B cell (primary cell): ENCODE measurements at regions not wholly inside any gene's neighbourhood (a gene's known extent, or its start where the extent isn't known, plus 50 kb on each side); places are given as distances from the start of the nearest gene placed in this dataset.
"Not testable (repeated sequence)": the region's sequence is repeated elsewhere in the genome, so short reads cannot be mapped to it uniquely, and the experiment has no call there.

Experiments used
- ATAC-seq: fragments of 200-7000 bp; cut with Tn5 transposase; one replicate; pipeline ENCODE4 v1.10.0; 2021; ENCODE audit warnings: low read depth, mild to moderate bottlenecking, moderate number of reproducible peaks, moderate library complexity
- CTCF ChIA-PET: fragments of 350-600 bp; sonication (Branson Sonifier 250); formaldehyde crosslinking; loops from one replicate; lab custom pipeline; 2021; ENCODE audit warnings: antibody characterized with exemption, inconsistent platforms; lab: Charles Lee
- POLR2A ChIA-PET: fragments of 350-600 bp; sonication (Branson Sonifier 250); formaldehyde crosslinking; loops from one replicate; lab custom pipeline; 2021; ENCODE audit warnings: antibody characterized with exemption; lab: Charles Lee
- DNase-seq: peaks from one replicate; pipeline ENCODE4 v3.0.0; 2013
- H2AFZ ChIP-seq: 2 replicates; pipeline ENCODE4 v1.6.1; 2012; ENCODE audit warnings: mild to moderate bottlenecking, low read depth, low read length; ENCODE audit not compliant: insufficient read depth, poor library complexity, severe bottlenecking
- H3K27ac ChIP-seq, 2 donors: 1 replicate in 1 of 2; 2 replicates in 1 of 2; pipeline ENCODE4 v1.5.1; 2012 to 2013; ENCODE audit warnings: low read length in 2 of 2, mild to moderate bottlenecking in 2 of 2, moderate library complexity in 1 of 2
- H3K27me3 ChIP-seq, 4 experiments: fragments of 200-600 bp in 1 of 4; sonication (generic) in 1 of 4; replicated peaks in 1 of 4; 1 replicate in 2 of 4; 2 replicates in 2 of 4; pipeline versions ENCODE4 v1.6.1 to v1.7.0; 2013 to 2016; ENCODE audit warnings: low read length in 3 of 4, mild to moderate bottlenecking in 2 of 4, mixed read lengths in 1 of 4, moderate library complexity in 1 of 4; ENCODE audit not compliant: insufficient read depth in 4 of 4, control insufficient read depth in 3 of 4; ENCODE audit errors: control extremely low read depth in 1 of 4
- H3K36me3 ChIP-seq, 2 experiments: replicated peaks in 1 of 2; 1 replicate in 1 of 2; 2 replicates in 1 of 2; pipeline versions ENCODE4 v1.6.1 to v1.7.1; 2013; ENCODE audit warnings: low read length in 1 of 2; ENCODE audit not compliant: insufficient read depth in 2 of 2, control insufficient read depth in 1 of 2; ENCODE audit errors: control extremely low read depth in 1 of 2, extremely low read depth in 1 of 2
- H3K4me1 ChIP-seq, 2 donors: fragments of 200-600 bp in 1 of 2; sonication (generic) in 1 of 2; 1 replicate in 1 of 2; 2 replicates in 1 of 2; pipeline versions ENCODE4 v1.5.1 to v1.6.1; 2013 to 2017; ENCODE audit warnings: low read length in 2 of 2; ENCODE audit not compliant: control insufficient read depth in 2 of 2, insufficient read depth in 2 of 2
- H3K4me2 ChIP-seq: replicated peaks from 2 replicates; pipeline ENCODE3; 2012; ENCODE audit warnings: mild to moderate bottlenecking, low read depth, low read length; ENCODE audit not compliant: poor library complexity, severe bottlenecking
- H3K4me3 ChIP-seq, 5 experiments: fragments of 200-600 bp in 1 of 5; sonication (generic) in 1 of 5; 1 replicate in 3 of 5; 2 replicates in 2 of 5; pipeline versions ENCODE4 v1.5.1 to v1.7.0; 2011 to 2016; ENCODE audit warnings: low read length in 4 of 5, mild to moderate bottlenecking in 4 of 5, low read depth in 2 of 5, control low read depth in 1 of 5, moderate library complexity in 1 of 5; ENCODE audit not compliant: insufficient read depth in 1 of 5; ENCODE audit errors: control extremely low read depth in 1 of 5, extremely low read depth in 1 of 5
- H3K79me2 ChIP-seq: fragments of 200-600 bp; sonication (generic); one replicate; pipeline ENCODE4 v1.6.0; 2016; ENCODE audit warnings: low read length; ENCODE audit not compliant: control insufficient read depth, insufficient read depth
- H3K9ac ChIP-seq: fragments of 200-600 bp; sonication (generic); 2 replicates; pipeline ENCODE4 v1.6.1; 2017; ENCODE audit warnings: mild to moderate bottlenecking, low read length, moderate library complexity
- H3K9me3 ChIP-seq, 3 donors: one replicate each; pipeline versions ENCODE4 v1.6.1 to v1.7.1; 2013; ENCODE audit warnings: low read length in 2 of 3; ENCODE audit not compliant: control insufficient read depth in 2 of 3, insufficient read depth in 1 of 3; ENCODE audit errors: control extremely low read depth in 1 of 3
- H4K20me1 ChIP-seq: 2 replicates; pipeline ENCODE4 v1.6.0; 2012; ENCODE audit warnings: mild to moderate bottlenecking, low read length; ENCODE audit not compliant: insufficient read depth, control insufficient read depth, poor library complexity, severe bottlenecking
- H3K27ac Mint-ChIP-seq: one replicate; pipeline ENCODE4 v1.8.0; 2021; ENCODE audit warnings: mixed read lengths
- H3K27me3 Mint-ChIP-seq: one replicate; pipeline ENCODE4 v1.8.0; 2021; ENCODE audit warnings: mixed read lengths
- H3K4me1 Mint-ChIP-seq: one replicate; pipeline ENCODE4 v1.8.0; 2021; ENCODE audit warnings: mixed read lengths
- H3K4me3 Mint-ChIP-seq: one replicate; pipeline ENCODE4 v1.8.0; 2021; ENCODE audit warnings: mixed read lengths
- H3K9me3 Mint-ChIP-seq: one replicate; pipeline ENCODE4 v1.8.0; 2022; ENCODE audit warnings: mixed read lengths; ENCODE audit not compliant: insufficient read depth
- CTCF ChIP-seq: fragments of 200-600 bp; IDR thresholded peaks from one replicate; pipeline ENCODE4 v1.8.0; 2022; ENCODE audit warnings: antibody characterized with exemption, mild to moderate bottlenecking
- EZH2 ChIP-seq: IDR thresholded peaks from 2 replicates; pipeline ENCODE4 v1.6.1; 2012; ENCODE audit warnings: borderline replicate concordance, low read depth, mild to moderate bottlenecking, moderate library complexity, low read length; ENCODE audit not compliant: insufficient read depth, poor library complexity, severe bottlenecking
- WGBS: methylation state at CpG from one replicate; pipeline ENCODE4 v1.1.5; 2013; ENCODE audit warnings: missing lambda C conversion rate; ENCODE audit not compliant: insufficient coverage; 5-methylcytosine and 5-hydroxymethylcytosine counted together
- intact Hi-C: fragments of 100-400 bp; cut with micrococcal nuclease; formaldehyde crosslinking; loops from one replicate; pipeline ENCODE4 v1.10.0; 2022

GRCh38 chr12:131344715-131345520 is 366.0 kb upstream of the SFSWAP start:
- H3K4me2 ChIP-seq, H3K27me3 ChIP-seq, H3K9me3 Mint-ChIP-seq, H3K27ac ChIP-seq, H3K9ac ChIP-seq, H4K20me1 ChIP-seq, H3K4me3 ChIP-seq, H2AFZ ChIP-seq, H3K36me3 ChIP-seq, CTCF ChIA-PET, ATAC-seq, H3K4me1 Mint-ChIP-seq, intact Hi-C loops, H3K27ac Mint-ChIP-seq, POLR2A ChIA-PET, H3K4me1 ChIP-seq, DNase-seq, H3K4me3 Mint-ChIP-seq, H3K79me2 ChIP-seq, H3K9me3 ChIP-seq: not testable (repeated sequence)
- WGBS = 56% methylated on average over 5 of the region's 22 CpGs
- peaks cover 15% of the 10 kb centered on the region for H3K27me3 Mint-ChIP-seq

GRCh38 chr12:131345521-131346436 is 365.1 kb upstream of the SFSWAP start:
- POLR2A ChIA-PET = no interaction called here
- Histone ChIP-seq H3K27ac (no peak overlapping the region), H3K4me2 (no peak overlapping the region), H3K79me2 (no peaks in the 10 kb centered on the region), H3K4me3 (no peak overlapping the region), H3K9me3 (peaks cover 0 to 3% (median 0%) of the 10 kb centered on the region in 3 donors), H2AFZ (no peak overlapping the region), H3K36me3 (no peaks in the 10 kb centered on the region), H3K4me1 (no peaks in the 10 kb centered on the region), H4K20me1 (no peaks in the 10 kb centered on the region), H3K27me3 (no peaks in the 10 kb centered on the region), H3K9ac (no peak overlapping the region)
- DNase-seq (no peak), ATAC-seq (no peak)
- H3K9me3 Mint-ChIP-seq = no peaks in the 10 kb centered on the region
- no peak overlapping the region for H3K4me3 Mint-ChIP-seq
- TF ChIP-seq CTCF (no peak), EZH2 (no peak)
- intact Hi-C loops = no loop called here
- no peak overlapping the region for H3K27ac Mint-ChIP-seq
- H3K27me3 Mint-ChIP-seq = peaks cover 20% of the 10 kb centered on the region
- 76% methylated on average over 11 of the region's 19 CpGs for WGBS
- H3K4me1 Mint-ChIP-seq = no peaks in the 10 kb centered on the region
- CTCF ChIA-PET = no interaction called here
